ENCODE measurements at regions not wholly inside any gene's neighbourhood (a gene's known extent, or its start where the extent isn't known, plus 50 kb on each side); places are given as distances from the start of the nearest gene placed in this dataset.

DNA sequence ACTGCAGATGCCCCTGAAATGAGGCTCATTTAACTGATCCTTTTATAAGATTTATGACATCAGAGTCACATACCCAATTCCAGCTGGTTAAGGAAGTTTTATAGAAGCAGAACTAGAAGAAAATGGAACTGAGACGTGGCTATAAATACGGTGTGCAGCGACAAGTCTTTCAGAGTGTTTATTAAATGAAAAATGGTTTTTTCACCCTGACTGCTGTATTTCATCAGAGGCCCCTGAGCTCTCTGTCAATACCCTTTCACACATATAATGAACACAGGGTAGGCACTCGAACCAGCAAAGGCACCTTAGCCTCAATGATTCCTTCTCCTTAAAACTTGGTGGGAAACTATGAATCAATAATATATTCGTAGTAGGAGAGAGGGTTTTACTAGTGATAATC is 380.8 kb upstream of the ANXA10 start:
- TF ChIP-seq, protein P1, sequence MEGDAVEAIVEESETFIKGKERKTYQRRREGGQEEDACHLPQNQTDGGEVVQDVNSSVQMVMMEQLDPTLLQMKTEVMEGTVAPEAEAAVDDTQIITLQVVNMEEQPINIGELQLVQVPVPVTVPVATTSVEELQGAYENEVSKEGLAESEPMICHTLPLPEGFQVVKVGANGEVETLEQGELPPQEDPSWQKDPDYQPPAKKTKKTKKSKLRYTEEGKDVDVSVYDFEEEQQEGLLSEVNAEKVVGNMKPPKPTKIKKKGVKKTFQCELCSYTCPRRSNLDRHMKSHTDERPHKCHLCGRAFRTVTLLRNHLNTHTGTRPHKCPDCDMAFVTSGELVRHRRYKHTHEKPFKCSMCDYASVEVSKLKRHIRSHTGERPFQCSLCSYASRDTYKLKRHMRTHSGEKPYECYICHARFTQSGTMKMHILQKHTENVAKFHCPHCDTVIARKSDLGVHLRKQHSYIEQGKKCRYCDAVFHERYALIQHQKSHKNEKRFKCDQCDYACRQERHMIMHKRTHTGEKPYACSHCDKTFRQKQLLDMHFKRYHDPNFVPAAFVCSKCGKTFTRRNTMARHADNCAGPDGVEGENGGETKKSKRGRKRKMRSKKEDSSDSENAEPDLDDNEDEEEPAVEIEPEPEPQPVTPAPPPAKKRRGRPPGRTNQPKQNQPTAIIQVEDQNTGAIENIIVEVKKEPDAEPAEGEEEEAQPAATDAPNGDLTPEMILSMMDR (IDR thresholded peaks at IDR 0.05): no peak
- TF ChIP-seq POLR2A (IDR thresholded peaks at IDR 0.05) (no peak), POLR2AphosphoS5 (IDR thresholded peaks at IDR 0.05) (no peak), EP300 (IDR thresholded peaks at IDR 0.05) (no peak)
